Activated CD8-positive, alpha-beta memory T cell treated with anti-CD3 and anti-CD28 coated beads, Interleukin-2, amount 50 U/mL, for 24 hours (primary cell): ENCODE measurements at regions not wholly inside any gene's neighbourhood (a gene's known extent, or its start where the extent isn't known, plus 50 kb on each side); places are given as distances from the start of the nearest gene placed in this dataset.
"Not testable (repeated sequence)": the region's sequence is repeated elsewhere in the genome, so short reads cannot be mapped to it uniquely, and the experiment has no call there.

ENCODE experiments used
- DNase-seq: peaks from one replicate; pipeline ENCODE4 v3.0.0-alpha.2; 2020; ENCODE audit errors: extremely low read depth

DNA sequence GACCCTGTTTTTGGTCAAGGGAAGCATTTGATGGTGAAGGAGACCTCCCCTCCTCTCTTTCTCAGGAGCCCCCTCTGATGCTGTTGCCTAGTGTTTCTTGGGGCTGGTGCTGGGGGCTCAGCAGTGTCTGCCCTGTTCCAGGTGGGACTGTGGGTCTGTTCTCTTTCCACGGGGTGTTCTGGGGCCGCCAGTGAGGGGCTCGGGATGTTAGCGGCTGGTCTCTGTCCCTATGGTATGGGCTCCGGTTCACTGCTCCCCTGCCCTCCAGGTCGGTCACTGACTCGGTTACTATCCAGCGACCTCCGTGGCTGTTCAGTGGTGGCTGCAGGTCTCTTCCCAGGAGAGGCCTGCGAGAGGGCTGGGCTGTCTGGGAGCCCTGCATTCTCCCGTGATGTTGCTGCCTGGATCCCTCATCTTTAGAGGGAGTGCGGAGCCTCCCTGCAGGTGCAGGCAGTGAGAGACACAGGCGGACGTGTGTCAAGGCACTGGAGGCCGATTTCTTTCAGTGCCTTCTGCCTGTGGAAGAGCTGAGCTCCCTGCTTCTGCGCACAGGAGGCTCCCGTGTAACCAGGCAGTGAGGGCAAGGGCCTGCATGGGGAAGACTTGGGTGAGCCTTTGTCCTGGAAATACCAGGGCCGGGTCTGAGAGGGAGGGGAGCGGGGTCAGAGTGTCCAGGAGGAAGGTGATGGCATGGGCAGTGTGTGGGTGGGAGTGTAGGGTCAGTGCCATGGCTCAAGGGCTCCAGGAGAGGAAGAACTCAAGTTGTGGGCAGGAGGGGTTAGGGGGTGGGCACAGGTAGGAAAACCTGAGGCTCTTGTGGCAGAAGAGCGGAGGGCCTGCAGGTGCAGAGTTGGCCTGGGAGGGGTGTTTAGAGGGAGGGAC lies 362.6 kb downstream of the TMEM121 start:
- DNase-seq = no peak

DNA sequence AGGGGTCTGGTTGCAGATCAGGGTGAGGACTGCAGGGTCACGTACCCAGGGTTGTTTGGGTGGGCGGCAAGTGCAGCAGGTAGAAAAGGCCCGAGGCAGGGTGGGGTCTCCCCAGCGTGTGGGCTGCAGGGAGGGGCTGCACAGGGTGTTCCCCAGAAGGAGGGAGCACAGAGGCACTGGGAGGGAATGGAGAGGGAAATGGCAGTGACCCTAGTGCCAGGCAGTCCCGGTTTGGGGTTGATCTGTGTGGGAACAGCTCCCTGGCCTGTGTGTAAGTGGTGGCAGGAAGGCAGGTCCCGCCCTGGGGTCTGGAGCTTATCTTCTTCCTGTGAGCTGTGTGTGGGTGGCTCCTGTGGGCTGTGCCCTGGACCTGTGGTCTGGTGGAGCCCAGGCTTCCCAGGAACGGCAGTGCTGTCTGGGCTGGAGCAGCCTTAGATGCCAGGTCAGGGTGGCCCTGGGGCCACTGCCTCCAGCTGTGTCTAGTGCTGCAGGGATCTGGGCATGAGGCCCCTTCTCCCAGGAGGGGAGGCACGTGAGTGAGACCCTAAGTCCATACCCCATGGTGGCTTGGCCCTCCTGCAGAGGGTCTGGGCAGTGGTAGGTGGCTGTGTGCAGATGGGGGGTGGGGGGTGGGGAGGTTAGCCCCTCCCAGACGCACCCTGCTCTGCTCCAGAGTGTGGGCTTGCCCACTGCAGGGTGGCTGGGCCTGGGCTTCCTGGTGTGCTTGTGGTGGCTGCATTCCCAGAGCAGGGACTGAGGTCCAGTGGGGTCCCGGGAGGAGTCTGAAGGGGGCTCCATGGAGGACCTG lies 363.5 kb downstream of the TMEM121 start:
- no peak for DNase-seq

- DNase-seq = no peak
Measured at GRCh38 chr14:105890474-105891220, 364.3 kb downstream of the TMEM121 start.

DNA sequence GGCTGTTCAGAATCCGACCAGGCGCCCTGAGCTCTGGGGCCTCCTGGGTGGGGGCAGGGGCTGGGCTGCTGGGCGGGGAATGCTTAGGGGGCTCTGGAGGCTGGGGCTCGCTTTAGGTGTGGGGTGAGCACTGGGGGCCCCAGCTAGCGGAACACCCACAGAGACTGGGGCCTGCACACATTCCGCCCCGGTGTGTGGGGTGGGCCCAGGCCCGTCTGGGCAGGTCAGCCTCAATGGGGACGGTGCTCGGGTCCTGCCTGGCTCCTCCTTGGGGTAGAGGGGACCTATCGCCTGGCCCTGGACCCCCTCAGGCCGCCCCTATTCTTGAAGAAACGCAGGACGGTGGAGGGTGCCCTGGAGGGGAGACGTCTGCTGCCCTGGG lies 364.8 kb downstream of the TMEM121 start:
- no peak for DNase-seq

- no peak for DNase-seq
Measured at GRCh38 chr14:105891631-105892452, 365.5 kb downstream of the TMEM121 start.

DNA sequence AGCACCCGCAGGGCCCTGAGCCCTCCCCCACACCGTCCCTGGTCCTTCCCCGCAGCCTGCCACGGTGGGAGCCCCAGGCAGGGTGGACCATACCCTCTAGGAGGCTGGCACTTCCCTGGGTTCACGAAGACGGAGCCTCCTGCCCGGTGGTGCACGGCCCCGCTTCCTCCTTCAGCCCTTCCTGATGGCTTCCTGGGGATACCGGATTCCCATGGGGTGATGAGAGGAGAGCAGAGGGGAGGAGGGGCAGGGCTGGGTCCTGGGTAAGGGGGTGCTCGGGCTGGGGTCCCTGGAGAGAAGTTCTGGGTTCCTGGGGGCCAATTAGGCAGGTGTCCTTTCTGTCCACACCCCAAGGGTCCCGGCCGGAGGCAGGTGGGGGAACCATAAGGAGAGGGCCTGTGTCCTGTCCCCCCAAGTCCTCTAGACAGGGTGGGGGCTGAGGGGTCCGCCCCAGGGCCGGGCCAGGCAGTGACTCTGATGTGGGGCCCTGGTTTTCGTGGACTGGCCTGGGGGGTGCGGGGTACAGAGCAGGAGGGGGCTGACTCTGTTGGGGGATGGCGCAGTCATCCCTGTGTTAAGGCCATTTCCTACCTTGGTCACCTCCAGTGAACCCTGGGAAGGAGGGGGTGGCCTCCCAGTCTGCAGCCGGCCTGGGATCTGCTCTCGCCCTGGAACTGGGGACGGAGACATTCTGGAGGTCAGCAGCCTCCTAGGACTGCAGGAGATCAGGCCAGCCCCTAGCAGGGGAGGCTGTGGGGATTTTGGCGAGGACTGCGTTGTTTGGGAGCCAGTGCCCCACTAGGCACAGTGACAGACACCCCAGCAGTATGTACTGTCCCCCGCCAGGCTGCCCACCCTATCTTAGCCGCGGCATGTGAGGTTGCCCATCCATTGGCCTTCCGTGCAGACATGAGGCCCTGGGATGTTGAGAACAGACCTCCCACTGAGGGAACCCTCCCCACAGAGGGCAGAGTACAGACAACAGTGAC lies 366.4 kb downstream of the TMEM121 start:
- not testable (repeated sequence) for DNase-seq

DNA sequence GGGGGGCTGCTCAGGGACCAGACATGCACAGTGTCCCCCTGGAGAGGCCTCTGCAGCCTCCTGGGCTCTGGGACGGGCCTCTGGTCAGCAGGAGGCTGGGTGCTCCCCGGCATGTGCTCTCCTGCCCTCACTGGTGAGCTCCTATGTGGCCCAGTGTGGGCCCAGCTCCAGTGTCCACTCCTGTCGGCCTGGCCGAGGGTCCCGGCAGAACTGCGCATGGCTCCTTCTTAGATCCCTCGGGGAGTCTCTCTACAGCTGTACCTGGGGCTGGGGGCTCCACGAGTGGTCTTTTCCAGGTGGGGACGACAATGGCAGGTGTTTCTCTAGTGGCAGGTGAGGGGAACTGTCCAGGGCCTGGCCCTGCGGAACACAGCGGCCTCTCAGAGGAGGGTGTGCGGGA lies 367.3 kb downstream of the TMEM121 start:
- DNase-seq = not testable (repeated sequence)

DNA sequence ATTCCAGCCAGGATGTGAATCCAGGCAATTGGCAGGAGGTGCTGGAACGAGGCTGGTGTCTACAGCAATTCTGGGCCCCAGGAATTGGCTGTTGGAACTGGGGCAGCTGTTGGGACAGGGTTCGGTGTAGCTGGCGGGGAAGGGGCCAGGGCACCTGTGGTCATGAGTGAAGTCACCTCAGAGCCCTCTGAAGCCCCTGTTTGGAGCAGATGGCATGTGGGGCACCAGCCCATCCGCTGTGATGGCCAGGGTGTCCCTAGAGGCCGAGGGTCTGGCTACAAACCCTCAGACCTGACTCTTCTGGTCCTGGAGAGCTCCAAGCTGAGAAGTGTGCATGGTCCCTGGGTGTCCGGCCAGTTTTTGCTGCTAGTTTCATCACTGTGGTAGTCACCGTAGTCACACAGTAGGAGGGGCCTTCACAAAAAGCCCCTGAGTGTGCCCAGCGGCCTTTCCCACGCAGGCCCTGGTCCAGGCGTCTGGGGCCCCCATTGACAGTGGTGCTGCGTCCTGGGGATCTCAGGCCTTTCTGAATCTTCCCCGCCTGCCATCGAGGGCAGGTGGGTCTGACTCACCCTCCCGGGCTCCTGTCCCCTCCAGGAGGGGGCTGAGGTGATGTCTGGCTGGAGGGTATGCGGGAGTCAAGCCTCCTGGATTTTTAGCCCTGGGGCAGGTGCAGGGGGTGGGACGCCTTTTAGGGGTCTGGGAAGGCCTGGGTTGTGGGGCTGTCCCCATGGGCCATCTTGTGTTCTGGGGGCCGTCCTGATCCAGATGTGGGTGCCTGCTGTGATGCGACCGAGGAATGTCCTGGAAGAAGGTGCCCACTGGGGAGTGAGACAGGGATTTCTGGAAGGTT lies 368.0 kb downstream of the TMEM121 start:
- no peak for DNase-seq

DNA sequence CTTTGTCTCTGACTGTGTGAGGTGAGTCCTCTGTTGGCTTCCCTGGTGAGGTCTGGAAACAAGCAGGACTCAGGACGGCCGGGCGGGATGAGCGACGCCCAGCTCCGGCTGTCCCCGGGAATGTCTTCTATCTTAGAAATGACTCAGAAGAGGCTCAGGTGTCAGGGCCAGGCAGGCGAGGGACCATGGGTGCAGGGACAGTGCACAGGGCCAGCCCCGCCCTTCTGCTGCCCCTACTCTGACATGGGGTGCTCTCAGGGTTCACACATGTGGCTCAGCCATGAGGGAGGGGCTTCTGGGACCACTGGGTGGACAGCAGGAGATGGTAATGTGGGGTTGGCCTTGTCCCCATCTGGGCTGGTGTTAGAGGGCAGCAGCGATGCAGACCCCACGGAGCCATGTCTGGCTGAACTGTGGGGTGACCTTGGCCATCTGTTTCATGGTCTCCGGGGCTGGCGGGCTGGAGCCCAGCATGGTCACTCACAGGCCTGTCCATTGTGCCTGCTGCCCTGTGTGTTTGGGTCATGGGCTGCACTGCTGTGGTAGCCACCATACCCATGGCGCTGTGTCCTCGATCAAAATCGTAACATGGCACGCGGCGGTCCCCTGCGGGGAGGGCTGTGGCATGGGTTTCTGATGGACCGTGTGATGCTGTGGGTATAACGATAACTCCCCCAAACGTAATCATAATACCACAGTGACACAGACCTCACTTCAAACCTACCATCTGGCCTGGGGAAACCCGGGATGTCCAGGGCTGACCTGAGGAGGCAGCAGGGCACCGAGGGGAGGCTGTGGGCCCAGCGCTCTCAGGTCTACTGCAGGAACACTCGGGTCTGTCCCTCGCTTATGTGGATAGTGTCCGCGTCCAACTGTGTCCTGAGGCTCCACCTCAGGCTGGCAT lies 368.8 kb downstream of the TMEM121 start:
- no peak for DNase-seq

GRCh38 chr14:105896206-105896605 lies 369.8 kb downstream of the TMEM121 start:
- DNase-seq = not testable (repeated sequence)

DNA sequence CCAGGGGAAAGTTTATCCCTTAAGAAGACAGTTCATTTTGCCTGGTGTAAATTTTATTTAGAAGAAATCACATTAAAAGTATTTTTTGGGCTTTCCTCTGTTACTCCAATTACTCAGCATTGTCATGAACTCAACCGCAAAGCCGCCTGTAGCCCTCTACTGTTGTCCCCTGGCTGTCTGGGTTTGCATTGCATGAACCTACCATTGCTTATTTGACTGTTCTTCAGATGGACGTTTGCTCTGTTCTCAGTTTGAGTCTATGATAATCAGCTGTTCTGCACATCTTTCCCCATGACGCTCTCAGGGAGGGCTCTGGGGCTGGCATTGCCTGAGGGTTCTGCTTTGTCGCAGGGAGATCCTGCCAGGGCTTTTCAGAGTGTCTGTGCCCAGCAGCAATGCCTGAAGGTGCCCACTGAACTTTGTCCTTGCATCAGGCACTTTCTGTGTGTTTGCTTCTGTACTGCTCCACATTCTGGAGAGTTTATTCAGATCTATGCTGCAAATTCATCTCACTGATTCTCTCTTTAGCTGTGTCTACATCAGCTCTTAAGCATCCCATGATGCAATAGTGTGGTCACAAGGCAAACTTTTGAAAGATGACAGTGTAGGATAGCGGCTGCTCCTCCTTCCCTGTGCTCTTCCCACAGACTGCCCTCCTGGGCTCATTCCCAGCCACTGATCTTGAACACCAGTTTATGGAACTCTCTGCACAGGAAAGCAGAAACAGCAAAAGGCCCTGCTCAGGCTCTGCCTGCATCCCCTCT lies 370.8 kb downstream of the TMEM121 start:
- not testable (repeated sequence) for DNase-seq

- no peak for DNase-seq
Measured at GRCh38 chr14:105897725-105898113, 371.3 kb downstream of the TMEM121 start.

DNA sequence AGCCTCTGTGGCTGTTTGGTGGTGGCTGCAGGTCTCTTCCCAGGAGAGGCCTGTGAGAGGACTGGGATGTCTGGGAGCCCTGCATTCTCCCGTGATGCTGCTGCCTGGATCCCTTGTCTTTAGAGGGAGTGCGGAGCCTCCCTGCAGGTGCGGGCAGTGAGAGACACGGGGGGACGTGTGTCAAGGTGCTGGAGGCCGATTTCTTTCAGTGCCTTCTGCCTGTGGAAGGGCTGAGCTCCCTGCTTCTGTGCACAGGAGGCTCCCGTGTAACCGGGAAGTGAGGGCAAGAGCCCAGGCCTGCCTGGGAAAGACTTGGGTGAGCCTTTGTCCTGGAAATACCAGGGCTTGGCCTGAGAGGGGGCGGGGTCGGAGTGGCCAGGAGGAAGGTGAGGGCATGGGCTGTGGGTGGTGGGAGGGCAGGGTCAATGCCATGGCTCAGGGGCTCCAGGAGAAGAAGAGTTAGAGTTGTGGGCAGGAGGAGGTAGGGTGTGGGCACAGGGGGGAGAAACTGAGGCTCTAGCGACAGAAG lies 372.2 kb downstream of the TMEM121 start:
- no peak for DNase-seq

GRCh38 chr14:105899071-105899641 lies 372.8 kb downstream of the TMEM121 start:
- no peak for DNase-seq

DNA sequence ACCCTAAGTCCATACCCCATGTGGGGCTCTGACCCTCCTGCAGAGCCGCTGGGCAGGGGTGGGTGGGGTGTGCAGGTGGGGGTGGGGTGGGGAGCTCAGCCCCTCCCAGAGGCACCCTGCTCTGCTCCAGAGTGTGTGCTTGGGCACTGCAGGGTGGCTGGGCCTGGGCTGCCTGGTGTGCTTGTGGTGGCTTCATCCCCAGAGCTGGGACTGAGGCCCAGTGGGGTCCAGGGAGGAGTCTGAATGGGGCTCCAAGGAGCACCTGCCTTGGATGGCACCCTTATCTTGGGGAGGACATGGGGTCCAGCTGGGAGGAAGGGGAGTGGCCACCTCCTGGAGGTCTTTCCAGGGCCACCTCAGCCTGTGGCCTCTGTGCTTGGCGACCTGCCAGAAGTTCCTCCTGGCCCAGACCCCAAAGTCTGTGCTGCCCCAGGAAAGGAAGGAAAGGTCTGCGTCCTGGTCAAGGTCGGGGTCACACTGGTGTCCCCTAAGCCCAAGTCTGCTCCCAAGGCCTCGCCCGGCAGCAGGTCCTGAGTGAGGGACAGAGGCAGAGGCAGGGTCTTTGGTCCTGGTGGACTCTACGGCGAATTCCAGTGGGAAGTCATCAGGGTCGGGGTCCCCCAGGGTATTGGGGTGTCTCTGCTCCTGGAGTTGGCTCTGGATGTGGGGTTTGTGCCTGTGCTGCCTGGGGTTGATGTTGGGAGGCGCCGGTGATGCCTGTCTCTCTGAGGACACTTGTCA lies 373.4 kb downstream of the TMEM121 start:
- no peak for DNase-seq
